Esophagus mucosa (tissue), 1 donor: ENCODE measurements at regions not wholly inside any gene's neighbourhood (a gene's known extent, or its start where the extent isn't known, plus 50 kb on each side); places are given as distances from the start of the nearest gene placed in this dataset.
A peak's percentile ranks its signal among the peaks of the same experiment; 100 is the strongest.

ENCODE experiments used
- ATAC-seq: fragments of 200-7000 bp; cut with Tn5 transposase; one replicate; pipeline ENCODE4 v1.9.1; 2020
- donor health status: DM: yes; HTN: yes; CAD: no.

DNA sequence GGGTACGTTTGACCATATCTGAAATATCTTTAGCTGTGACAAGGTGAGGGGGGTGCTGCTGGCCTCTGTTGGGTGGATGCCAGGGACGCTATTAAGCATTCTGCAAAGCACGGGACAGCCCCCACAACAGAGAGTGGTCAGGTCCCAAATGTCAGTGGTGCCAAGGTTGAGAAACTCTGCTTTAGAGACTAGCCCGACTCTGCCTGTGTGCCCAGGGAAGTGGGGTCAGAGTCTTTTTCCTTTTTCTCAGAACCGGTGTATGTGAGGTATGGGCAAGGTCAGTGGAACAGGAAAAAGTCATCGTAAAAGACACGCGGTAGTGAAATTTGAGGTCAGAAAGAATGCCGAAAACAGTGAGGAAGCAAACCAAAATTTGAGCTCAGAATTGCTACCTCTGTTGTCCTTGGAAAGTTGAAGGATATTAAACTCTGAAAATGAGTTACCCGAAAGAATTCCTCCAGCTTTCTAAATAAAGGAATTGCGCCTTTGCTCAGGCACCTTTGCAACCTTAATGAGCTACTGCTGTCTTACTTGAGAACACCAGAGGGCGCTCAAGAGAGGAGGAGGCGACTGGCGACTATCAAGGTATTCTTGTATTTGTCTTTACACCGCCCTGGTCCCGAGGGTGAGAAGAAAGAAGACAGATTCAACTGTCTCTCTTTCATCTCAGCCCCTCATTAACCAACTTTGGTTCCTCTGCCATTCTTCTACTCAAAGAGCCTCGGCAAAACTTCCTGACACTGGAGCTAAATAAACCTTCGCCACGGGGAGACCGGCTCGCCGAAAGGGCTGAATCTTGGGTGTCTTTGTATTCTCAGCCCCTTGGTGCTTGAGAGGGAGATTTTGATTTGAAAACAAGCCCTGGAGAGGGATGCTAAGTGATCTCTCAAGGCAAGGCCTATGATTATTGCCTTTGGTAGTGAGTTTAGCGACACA lies 85.4 kb upstream of the OLIG2 start:
- peak; percentile 57 for ATAC-seq

DNA sequence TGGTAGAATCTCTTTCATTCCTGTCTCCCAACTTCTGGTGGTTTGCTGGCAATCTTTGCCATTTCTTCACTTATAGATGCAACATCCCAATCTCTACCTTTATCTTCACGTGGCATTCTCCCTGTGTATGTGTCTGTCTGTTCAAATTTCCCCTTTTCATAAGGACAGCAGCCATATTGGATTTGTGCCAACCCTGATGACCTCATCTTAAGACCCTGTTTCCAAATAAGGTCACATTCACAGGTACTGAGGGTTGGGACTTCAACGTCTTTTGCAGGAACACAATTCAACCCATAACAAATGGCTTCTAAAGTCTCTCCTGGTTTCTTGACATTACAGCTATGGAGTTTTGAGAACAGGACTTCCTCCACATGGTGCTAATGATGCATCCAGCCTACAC lies 84.5 kb upstream of the OLIG2 start:
- no peak for ATAC-seq

- ATAC-seq, result no peak
Observed at GRCh38 chr21:32946654-32947053, 79.1 kb upstream of the OLIG2 start.

DNA sequence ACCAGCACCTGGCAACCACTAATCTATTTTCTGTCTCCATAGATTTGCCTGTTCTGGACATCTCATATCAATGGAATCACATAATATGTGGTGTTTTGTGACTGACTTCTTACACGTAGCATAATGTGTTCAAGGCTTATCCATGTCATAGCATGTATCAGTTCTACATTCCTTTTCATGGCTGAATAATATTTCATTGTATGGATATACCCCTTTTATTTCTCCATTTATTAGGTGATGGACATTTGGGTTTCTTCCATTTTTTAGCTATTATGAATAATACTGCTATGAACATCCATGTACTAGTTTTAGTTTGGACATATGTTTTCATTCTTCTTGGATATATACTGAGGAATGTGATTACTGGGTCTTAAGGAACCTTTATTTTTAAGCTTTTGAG lies 78.0 kb upstream of the OLIG2 start:
- ATAC-seq, result no peak

DNA sequence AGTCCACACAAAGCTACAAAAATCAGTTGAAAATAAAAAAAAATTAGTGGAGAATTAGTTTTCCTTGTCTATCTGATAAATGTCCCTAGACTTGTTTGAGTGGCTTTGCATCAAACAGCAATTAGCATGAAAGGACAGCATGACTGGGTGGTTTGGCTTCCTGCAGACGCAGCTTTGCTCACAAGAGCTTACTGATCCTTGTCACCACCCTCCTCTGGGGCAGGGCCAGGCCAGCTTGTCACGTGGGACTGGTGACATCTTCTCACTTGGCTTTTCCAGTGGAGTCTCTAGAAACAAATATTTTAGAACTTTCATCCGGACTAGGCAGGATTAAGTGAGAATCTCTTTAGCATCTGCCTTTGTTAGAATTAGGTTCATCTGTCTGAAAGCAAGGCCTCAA lies 76.0 kb upstream of the OLIG2 start:
- ATAC-seq, result peak; percentile 48

DNA sequence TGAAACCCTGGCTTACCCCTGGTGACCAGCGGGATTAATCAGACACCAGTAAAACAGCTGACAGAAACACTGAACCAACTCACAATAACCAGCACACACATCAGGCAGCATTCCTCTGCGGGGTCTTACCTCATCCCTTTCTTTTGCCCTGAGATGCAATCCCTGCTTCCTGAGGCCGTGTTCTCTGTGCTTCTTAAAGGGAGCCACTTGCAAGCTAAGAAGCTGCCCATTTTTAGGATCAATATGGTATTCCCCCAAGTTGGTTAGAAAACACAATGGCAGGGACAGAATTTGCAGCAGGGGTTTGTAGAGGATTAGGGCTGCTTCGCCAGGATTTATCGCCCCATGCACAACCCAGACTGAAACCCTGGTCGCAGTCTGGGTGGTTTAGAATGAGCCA lies 74.7 kb upstream of the OLIG2 start:
- no peak for ATAC-seq

DNA sequence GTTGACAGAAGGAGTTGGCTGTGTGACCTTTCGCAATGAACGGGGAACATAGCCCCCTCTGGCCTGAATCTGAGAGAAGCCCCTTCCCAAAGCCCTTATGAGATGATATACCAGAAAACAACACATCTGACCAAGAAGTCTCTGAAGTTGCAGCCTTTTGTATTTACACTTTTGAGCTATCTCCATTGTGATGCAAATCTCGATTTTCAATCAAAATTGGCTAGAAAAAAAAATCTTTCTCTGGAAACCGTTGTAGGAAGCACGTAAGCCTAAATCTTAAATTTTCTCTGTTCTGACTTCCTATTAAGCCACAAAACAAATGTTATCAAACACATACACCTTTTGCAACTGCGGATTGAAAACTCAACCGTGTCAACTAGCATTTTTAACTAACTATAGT lies 71.4 kb upstream of the OLIG2 start:
- no peak for ATAC-seq

DNA sequence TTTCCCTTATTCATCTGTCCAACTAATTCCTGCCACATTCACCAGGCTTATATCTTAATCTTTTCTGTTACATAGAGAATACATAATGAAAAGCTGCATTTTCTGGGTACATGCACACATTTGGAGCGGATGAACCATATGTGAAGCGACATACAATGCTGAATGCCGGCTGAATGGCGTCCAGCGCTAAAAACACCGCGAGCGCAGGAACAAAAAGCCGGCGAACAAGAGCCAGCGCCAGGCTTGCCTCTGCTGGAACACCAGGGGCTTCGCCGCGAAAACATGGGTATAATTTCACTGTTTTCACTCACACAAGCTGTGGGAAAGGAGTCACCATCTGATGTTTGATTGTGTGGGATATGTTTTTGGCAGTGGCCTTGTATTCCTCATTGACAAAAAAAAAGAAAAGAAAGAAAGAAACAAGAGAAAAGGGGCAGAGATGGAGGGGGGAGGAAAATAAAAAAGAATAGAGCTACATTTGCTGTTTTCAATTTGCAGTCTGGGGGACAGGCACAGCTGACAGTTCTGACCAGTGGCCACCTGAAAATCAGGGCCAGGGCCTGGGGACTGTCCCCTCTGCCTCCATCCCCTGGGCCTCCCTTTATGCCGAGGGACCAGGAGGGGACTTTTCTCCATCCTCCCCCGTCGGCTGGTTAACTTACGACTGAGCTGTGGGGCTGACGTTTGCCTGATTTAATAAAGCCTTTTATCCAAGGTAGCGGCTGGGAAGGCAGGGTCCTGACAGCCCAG lies 70.2 kb upstream of the OLIG2 start:
- ATAC-seq, result no peak

DNA sequence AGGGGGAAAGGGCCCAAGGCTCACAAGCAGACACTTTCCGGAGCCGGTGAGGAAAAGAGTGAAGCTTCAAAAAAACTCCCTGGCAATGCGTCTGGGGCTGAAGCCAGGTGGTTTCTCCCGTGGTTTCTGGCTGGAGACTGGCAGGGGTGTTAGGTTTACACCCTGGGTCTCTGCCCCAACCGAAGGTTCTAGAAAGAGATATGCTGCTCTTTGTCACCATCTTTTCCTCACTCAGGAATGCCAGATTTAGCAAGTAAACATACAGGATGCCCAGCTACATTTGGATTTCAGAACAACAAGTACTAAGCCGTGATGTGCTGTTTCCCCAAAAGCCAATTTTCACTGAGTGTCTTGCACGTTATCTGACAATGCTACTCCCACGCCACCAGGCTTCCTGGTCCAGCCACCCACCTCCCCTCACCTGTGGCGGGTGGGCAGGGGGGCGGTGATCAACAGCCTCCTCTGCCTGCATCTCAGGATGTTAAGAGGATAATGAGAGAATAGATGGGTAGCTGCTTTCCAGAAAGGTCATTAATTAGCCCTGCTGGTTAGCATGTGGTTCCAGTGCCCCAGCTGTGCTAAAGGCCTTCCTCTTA lies 69.6 kb upstream of the OLIG2 start:
- ATAC-seq, result no peak

DNA sequence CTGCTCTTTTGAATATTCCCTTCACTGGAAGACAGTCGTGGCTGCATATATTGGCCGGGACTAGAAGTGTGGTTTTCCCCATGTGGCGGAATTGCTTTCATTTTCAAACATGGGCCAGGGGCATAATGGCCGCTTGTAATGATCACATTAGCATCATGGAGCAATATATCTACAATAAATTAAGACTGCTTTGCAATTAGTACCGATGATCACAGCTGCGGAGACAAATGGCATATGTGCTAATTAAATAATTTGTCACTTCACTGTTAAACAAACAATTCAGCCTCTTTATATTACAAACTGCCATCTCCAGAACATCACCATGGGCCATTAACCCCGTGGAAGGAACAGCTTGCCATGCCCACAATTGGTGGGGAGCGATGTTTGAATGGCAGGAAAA lies 68.2 kb upstream of the OLIG2 start:
- ATAC-seq, result no peak

GRCh38 chr21:32958288-32959002 lies 67.3 kb upstream of the OLIG2 start:
- peak; percentile 84 for ATAC-seq

DNA sequence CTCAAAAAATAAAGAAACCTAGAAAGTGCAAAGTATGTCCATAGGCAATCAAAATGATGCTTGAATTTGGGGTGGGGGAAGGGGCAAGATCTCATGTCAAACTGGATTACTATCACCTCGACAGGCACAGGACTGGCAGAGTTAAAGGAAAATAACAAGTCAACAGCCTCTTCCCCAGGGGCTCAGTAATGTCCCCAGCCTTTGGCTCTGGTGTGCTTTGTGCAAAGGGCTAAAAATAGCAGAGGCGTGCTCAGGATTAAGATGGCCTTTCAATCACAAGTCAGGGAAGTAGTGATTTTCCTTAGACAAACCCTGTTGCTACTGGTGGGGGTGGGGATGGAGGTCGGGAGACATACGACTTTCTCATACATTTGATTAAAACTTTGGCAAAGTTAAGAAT lies 63.5 kb upstream of the OLIG2 start:
- no peak for ATAC-seq

DNA sequence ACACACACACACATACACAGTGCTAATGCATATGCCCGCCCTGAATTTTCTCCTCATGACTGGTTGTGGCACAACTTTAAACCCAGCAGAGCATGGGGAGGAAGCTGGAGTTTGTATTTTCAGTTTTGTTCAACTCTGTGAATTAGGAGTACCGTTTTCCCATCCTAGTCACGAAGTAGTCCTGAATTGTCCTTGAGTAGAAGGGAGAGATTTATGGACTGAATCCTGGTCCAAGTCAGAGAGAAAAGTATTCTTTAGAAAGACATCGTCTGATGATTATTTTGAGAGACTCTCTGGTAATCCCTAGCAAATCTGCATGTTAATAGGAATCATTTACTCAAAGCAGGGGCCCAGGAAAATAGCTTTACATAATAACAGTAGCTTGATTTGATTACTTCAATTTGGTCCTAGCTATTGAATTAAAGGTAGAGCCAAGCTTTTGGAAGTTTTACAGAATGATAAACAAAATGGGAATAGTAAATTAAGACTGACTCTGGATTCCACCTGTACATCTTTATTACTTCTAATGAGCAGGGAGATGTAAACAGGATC lies 60.5 kb upstream of the OLIG2 start:
- ATAC-seq, result no peak

- no peak for ATAC-seq
Observed at GRCh38 chr21:32966120-32966519, 59.6 kb upstream of the OLIG2 start.

- ATAC-seq, result peak; percentile 47
Observed at GRCh38 chr21:32968103-32968502, 57.6 kb upstream of the OLIG2 start.

DNA sequence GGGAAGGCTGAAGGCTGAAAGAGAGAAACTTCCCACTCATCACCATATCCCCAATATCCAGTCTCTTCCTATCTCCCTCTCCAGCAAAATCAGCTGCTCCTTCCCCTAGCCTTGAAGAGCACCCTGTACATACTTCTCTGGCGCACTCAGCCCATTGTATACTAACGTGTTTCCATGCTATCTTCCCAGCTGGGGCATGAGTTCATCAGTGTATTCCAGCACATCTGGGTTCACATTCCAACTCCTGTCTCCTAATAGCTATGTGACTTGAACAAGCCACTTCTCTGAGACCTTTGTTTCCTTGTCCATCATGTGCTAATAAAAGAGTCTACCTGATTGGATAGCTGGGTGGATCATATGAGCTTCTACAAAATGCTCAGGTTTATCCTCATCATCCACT lies 51.1 kb upstream of the OLIG2 start:
- ATAC-seq, result no peak

DNA sequence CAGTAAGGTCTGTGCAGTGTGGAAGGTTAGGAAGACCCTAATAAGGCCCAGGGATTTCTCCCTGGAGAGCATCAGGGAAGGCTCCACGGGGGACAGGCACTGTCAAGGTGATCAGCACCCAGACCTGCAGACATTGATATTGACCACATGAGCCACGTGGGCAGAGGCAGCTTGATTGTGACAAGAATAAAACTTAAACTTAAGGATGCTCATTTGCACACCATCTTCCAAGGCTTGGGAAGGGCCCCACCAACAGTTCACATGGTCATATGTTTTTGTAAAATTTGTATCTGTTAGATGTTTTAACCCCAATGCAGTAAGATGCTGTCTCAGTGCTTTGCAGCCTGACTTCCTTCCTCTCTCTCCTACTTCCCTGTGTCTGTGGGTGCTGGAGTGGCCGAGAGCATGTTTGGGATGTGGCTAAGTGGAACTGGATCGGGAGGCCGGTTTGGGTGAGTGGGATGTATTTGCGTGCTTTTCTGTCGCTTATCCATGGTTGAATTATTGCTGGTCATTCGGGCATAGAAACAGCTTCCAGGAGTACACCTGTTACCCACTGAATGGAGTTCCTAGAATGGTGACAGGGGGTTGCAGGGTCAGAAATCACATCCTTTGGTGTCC lies 49.8 kb upstream of the OLIG2 start:
- no peak for ATAC-seq
